ENCODE measurements at regions not wholly inside any gene's neighbourhood (a gene's known extent, or its start where the extent isn't known, plus 50 kb on each side); places are given as distances from the start of the nearest gene placed in this dataset.

DNA sequence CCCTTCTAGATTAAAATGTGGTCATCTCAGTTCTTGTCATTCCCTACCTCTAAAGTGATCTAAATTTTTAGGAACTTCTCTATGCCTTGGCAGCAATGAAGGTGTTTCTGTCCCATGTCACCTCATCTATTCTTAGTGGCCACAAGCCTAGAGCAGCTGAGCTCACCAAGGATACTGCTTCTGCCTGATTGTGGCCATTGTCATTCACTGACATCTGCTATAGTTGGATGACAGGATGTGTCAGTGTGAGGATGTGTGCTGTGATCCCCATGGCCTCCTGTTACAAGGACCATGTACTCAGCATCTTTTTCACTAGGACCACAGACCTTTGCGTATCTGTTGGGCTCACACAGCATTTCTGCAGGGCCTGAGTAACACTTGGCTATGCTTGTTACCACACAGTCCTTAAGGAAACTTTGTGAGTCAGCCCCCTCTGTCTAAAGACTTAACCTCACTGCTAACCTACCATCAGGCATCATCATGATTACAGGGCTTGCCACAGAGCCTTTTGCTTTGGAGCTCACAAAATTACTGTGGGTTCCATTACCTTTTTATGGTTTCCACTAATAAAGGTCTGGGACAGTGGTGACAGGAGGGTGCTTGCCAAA is 421.0 kb downstream of the ADAM29 start:
- Histone ChIP-seq H3K36me3 (no peaks in the 10 kb centered on the region), H3K27me3 (no peaks in the 10 kb centered on the region), H3K4me3 (no peak overlapping the region), H3K9me3 (no peaks in the 10 kb centered on the region), H3K27ac (no peak overlapping the region), H3K4me1 (no peaks in the 10 kb centered on the region)
- in situ Hi-C loops (cut with MboI; ENCODE audit: low sequenced_read_pairs in 4 of 4): no loop called here
- DNase-seq (no peak), ATAC-seq (no peak)
- intact Hi-C loops (cut with DNase I; ENCODE audit: low total_unique reads): no loop called here
- TF ChIP-seq POLR2A (IDR thresholded peaks at IDR 0.05): no peak
- TF ChIP-seq, protein P1, sequence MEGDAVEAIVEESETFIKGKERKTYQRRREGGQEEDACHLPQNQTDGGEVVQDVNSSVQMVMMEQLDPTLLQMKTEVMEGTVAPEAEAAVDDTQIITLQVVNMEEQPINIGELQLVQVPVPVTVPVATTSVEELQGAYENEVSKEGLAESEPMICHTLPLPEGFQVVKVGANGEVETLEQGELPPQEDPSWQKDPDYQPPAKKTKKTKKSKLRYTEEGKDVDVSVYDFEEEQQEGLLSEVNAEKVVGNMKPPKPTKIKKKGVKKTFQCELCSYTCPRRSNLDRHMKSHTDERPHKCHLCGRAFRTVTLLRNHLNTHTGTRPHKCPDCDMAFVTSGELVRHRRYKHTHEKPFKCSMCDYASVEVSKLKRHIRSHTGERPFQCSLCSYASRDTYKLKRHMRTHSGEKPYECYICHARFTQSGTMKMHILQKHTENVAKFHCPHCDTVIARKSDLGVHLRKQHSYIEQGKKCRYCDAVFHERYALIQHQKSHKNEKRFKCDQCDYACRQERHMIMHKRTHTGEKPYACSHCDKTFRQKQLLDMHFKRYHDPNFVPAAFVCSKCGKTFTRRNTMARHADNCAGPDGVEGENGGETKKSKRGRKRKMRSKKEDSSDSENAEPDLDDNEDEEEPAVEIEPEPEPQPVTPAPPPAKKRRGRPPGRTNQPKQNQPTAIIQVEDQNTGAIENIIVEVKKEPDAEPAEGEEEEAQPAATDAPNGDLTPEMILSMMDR (IDR thresholded peaks at IDR 0.05 in 4 of 5, conservative IDR thresholded peaks at IDR 0.05 in 1 of 5): no peak

DNA sequence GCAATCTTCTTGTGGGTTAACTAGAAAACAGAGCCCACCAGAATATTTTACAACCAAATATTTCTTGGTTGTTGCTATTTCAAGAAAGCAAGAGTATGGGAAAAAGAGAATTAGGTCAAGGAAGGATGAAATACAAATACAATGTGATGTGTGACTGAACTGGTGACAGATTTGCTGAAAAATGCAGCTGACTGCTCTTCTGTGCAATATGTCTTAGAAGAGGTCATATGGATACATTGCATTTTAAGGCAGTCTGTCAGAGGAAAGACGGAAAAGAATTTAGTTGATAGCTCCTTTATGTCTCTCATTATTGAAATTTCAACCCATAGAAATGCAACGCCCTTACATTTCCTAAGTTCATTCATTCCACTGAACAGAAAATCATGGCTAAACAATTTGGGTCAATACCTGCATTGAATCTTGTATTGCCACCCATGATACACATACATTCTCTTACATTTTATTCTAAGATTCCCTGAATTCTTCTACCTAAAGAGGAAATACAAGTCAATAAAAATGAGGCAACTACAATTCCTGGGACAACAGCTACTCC is 423.1 kb downstream of the ADAM29 start:
- Histone ChIP-seq H3K4me1 (no peaks in the 10 kb centered on the region), H3K4me3 (no peak overlapping the region), H3K9me3 (no peaks in the 10 kb centered on the region), H3K27ac (no peak overlapping the region), H3K27me3 (no peaks in the 10 kb centered on the region), H3K36me3 (no peaks in the 10 kb centered on the region)
- in situ Hi-C loops (cut with MboI; ENCODE audit: low sequenced_read_pairs in 4 of 4) (no loop called here), intact Hi-C loops (cut with DNase I; ENCODE audit: low total_unique reads) (no loop called here)
- TF ChIP-seq, protein P1 (IDR thresholded peaks at IDR 0.05 in 4 of 5, conservative IDR thresholded peaks at IDR 0.05 in 1 of 5): no peak
- no peak for TF ChIP-seq POLR2A (IDR thresholded peaks at IDR 0.05)
- no peak for ATAC-seq
- DNase-seq: no peak

DNA sequence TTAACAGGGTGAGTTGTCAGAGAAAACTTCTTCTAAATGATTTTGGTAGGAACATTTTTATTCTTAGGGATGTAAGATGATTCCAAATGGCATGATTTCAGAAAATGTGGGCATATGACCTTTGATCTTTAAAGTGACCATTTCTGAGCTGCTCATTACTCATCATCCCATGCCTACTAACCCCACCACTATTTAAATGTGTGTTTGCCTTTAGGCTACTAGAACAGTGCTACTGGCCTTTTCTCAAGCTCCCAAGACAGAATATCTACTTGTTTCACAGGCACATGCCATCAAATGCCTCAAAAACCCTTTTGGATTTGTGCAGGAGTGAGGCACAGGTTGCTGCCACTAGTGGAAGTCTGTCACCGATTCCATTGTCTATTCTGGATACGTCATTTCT is 428.2 kb downstream of the ADAM29 start:
- intact Hi-C loops (cut with DNase I; ENCODE audit: low total_unique reads) (no loop called here), in situ Hi-C loops (cut with MboI; ENCODE audit: low sequenced_read_pairs in 4 of 4) (no loop called here)
- Histone ChIP-seq H3K9me3 (no peaks in the 10 kb centered on the region), H3K36me3 (no peaks in the 10 kb centered on the region), H3K27ac (no peak overlapping the region), H3K27me3 (no peaks in the 10 kb centered on the region), H3K4me3 (no peak overlapping the region), H3K4me1 (no peaks in the 10 kb centered on the region)
- DNase-seq (no peak), ATAC-seq (no peak)
- TF ChIP-seq, protein P1 (IDR thresholded peaks at IDR 0.05 in 4 of 5, conservative IDR thresholded peaks at IDR 0.05 in 1 of 5): no peak
- no peak for TF ChIP-seq POLR2A (IDR thresholded peaks at IDR 0.05)

DNA sequence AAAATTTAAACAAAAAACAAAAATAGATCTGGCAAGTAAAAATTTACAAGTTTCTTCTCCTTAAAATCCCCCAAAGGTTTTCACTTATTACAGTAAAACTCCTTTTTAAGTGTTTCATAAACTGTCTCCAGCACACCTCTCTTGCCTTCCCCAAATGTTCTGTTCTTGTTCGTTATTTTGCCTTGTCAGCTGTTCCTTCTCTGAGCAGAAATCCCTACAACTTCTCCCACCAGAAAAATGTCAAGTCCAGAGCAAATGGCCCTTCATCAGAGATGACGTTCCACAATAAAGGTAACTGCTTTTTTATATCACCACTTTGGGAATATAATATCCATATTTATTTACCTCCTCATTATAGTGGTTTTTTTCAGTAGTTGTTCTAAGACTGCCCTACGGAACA is 432.1 kb downstream of the ADAM29 start:
- TF ChIP-seq, protein P1 (IDR thresholded peaks at IDR 0.05 in 4 of 5, conservative IDR thresholded peaks at IDR 0.05 in 1 of 5): no peak
- TF ChIP-seq POLR2A (IDR thresholded peaks at IDR 0.05): no peak

DNA sequence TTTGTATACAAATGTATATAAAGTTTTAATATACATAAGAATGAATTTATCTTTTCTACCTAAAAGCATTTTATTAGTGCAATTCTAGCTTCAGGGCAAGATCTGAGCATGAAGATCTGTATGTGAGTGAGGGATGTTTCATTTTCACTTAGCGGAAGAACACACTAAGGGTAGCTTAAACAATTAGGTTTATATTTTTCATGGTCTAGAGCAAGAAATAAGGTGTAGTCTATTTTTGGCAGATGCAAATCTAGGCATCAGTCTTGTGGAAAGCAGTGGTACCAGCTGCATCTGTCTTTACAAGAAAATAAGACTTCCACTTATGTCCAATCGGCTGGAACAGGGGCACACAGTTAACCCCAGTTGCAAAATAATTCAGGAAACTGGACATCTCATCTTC is 433.3 kb downstream of the ADAM29 start:
- intact Hi-C loops (cut with DNase I; ENCODE audit: low total_unique reads): no loop called here
- no peaks in the 10 kb centered on the region for H3K27me3 ChIP-seq

More for the DNA sequence above, 432.1 kb downstream of the ADAM29 start:
- Histone ChIP-seq H3K27ac (no peak overlapping the region), H3K4me3 (no peak overlapping the region), H3K27me3 (no peaks in the 10 kb centered on the region), H3K36me3 (no peaks in the 10 kb centered on the region), H3K4me1 (no peaks in the 10 kb centered on the region), H3K9me3 (no peaks in the 10 kb centered on the region)
- in situ Hi-C loops (cut with MboI; ENCODE audit: low sequenced_read_pairs in 4 of 4): no loop called here
- intact Hi-C loops (cut with DNase I; ENCODE audit: low total_unique reads): no loop called here
- ATAC-seq (no peak), DNase-seq (no peak)

More for the DNA sequence above, 433.3 kb downstream of the ADAM29 start:
- ATAC-seq (no peak), DNase-seq (no peak)
- H3K27ac ChIP-seq: no peak overlapping the region
- H3K4me3 ChIP-seq: no peak overlapping the region
- TF ChIP-seq POLR2A (IDR thresholded peaks at IDR 0.05): no peak
- TF ChIP-seq, protein P1 (IDR thresholded peaks at IDR 0.05 in 4 of 5, conservative IDR thresholded peaks at IDR 0.05 in 1 of 5): no peak
- in situ Hi-C loops (cut with MboI; ENCODE audit: low sequenced_read_pairs in 4 of 4): no loop called here
- no peaks in the 10 kb centered on the region for H3K9me3 ChIP-seq
- H3K4me1 ChIP-seq: no peaks in the 10 kb centered on the region
- no peaks in the 10 kb centered on the region for H3K36me3 ChIP-seq

Measured in gastrocnemius medialis (tissue), 4 donors.